Panc1 (cell line): ENCODE measurements at regions not wholly inside any gene's neighbourhood (a gene's known extent, or its start where the extent isn't known, plus 50 kb on each side); places are given as distances from the start of the nearest gene placed in this dataset.

Experiments used
- ATAC-seq: fragments of 200-7000 bp; cut with Tn5 transposase; 2 replicates; pipeline ENCODE4 v1.9.1; 2020; ENCODE audit warnings: mild to moderate bottlenecking, moderate library complexity
- BruUV-seq: library from RNA; stranded (reverse); fragments of 400-500 nt; replicated peaks from 2 replicates; lab custom pipeline; 2021; lab: Mats Ljungman, UMichigan
- CTCF ChIA-PET: fragments of 300-600 bp; sonication (Branson Sonifier 250); formaldehyde crosslinking; loops from one replicate; lab custom pipeline; 2022; ENCODE audit warnings: antibody characterized with exemption; lab: Charles Lee
- POLR2A ChIA-PET: fragments of 300-600 bp; sonication (Branson Sonifier 250); formaldehyde crosslinking; loops from one replicate; lab custom pipeline; 2022; ENCODE audit warnings: antibody characterized with exemption; lab: Charles Lee
- DNase-seq: peaks from one replicate; pipeline ENCODE4 v3.0.0-alpha.2; 2010; ENCODE audit warnings: low read depth, low spot score
- H3K27ac ChIP-seq: 2 replicates; pipeline ENCODE4 v1.5.1; 2011; ENCODE audit warnings: mild to moderate bottlenecking, low read length, inconsistent platforms
- H3K27me3 ChIP-seq: fragments of 200-500 bp; sonication (Bioruptor generic); 2 replicates; pipeline ENCODE4 v1.6.0; 2014; ENCODE audit warnings: low read length, inconsistent platforms; ENCODE audit not compliant: control insufficient read depth, insufficient read depth
- H3K36me3 ChIP-seq: fragments of 200-500 bp; sonication (Bioruptor generic); 2 replicates; pipeline ENCODE4 v1.5.1; 2014; ENCODE audit warnings: inconsistent platforms, mild to moderate bottlenecking, low read length, moderate library complexity; ENCODE audit not compliant: control insufficient read depth, insufficient read depth
- H3K4me1 ChIP-seq: 2 replicates; pipeline ENCODE4 v1.5.1; 2011; ENCODE audit warnings: inconsistent platforms, mild to moderate bottlenecking, low read length, moderate library complexity; ENCODE audit not compliant: control insufficient read depth, insufficient read depth
- H3K4me3 ChIP-seq, 2 experiments: 2 replicates each; pipeline ENCODE4 v1.5.1; 2011 to 2012; ENCODE audit warnings: low read depth in 2 of 2, low read length in 2 of 2, mild to moderate bottlenecking in 2 of 2, inconsistent platforms in 1 of 2, moderate library complexity in 1 of 2
- H3K9me3 ChIP-seq: fragments of 200-500 bp; sonication (Bioruptor generic); 2 replicates; pipeline ENCODE4 v1.5.1; 2014; ENCODE audit warnings: low read depth, mild to moderate bottlenecking, inconsistent platforms, low read length, moderate library complexity; ENCODE audit not compliant: control insufficient read depth, insufficient read depth
- CTCF ChIP-seq: fragments of 450-650 bp; IDR thresholded peaks from 2 replicates; pipeline ENCODE4 v1.5.1; 2017; ENCODE audit warnings: mild to moderate bottlenecking
- POLR2AphosphoS5 ChIP-seq: IDR thresholded peaks from 2 replicates; pipeline ENCODE4 v1.6.1; 2012; ENCODE audit warnings: mild to moderate bottlenecking, low read depth, low read length, moderate library complexity
- REST ChIP-seq, 2 experiments: IDR thresholded peaks; 2 replicates each; pipeline ENCODE4 v1.6.1; 2011 to 2012; ENCODE audit warnings: low read depth in 2 of 2, control low read depth in 1 of 2, low read length in 1 of 2, mild to moderate bottlenecking in 1 of 2, moderate library complexity in 1 of 2; ENCODE audit not compliant: insufficient read depth in 1 of 2
- SIN3A ChIP-seq: IDR thresholded peaks from 2 replicates; pipeline ENCODE4 v1.6.1; 2012; ENCODE audit warnings: low read depth, mild to moderate bottlenecking, low read length, moderate library complexity, borderline replicate concordance; ENCODE audit not compliant: insufficient read depth
- TCF7L2 ChIP-seq: IDR thresholded peaks from 2 replicates; pipeline ENCODE4 v1.6.1; 2011; ENCODE audit warnings: mild to moderate bottlenecking, low read depth, low read length, inconsistent platforms
- in situ Hi-C: cut with HindIII; loops from 2 replicates; pipeline ENCODE4 v1.10.0; 2016; ENCODE audit warnings: low sequenced_read_pairs, low pct_unique_long_range_greater_than_20kb
- intact Hi-C: fragments of 100-400 bp; cut with micrococcal nuclease; formaldehyde crosslinking; loops from one replicate; pipeline ENCODE4 v1.10.0; 2022; ENCODE audit not compliant: unreplicated experiment

DNA sequence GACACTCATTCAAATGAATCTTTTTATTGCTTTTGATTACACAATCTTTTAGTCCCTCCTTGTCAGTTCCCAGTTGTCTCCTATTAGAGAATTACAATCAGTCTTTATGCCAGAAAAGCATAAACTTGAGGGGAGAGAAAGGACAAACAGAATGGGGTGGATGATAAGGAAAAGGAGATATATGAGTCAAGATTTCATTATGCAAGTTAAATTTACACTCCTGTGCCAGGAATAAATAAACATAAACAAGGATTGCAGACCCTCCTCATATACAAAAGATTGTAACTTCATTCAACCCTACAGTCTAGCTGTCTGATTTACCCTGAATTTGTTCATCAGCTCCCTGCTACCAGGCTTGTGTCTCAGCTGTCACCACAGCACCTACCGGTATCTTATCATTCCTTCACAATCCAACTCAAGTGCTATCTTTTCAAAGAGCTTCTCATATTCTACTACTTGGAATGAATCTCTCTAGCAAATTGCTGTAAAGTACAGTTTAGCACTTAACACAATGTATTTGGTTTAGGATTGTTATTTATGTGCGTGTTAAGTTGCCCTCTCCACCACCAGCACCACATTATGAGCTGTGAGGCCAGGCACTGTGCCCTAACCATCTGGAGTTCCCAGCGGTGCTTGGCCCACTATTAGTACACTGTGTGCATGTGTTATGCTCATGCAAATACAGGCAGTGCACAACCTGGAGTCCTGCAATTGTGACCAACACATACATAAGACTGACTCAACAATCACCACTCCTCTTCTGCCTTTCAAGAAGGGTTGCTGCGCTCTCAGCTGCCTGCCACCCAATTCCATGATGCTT, 504.1 kb downstream of the TBL1XR1 start:
- TF ChIP-seq TCF7L2 (no peak), POLR2AphosphoS5 (no peak), REST (IDR thresholded peaks at IDR 0.05; ENCODE audit: insufficient read depth in 1 of 2, low read depth in 2 of 2, low read length in 1 of 2) (no peak), CTCF (no peak), SIN3A (no peak)
- ChIA-PET CTCF (no interaction called here), POLR2A (no interaction called here)
- DNase-seq = no peak
- H3K4me3 ChIP-seq = no peak overlapping the region
- no peaks in the 10 kb centered on the region for H3K27me3 ChIP-seq
- intact Hi-C loops = no loop called here
- no TSS peak for BruUV-seq
- H3K27ac ChIP-seq = no peak overlapping the region
- no peaks in the 10 kb centered on the region for H3K36me3 ChIP-seq
- no peaks in the 10 kb centered on the region for H3K9me3 ChIP-seq
- ATAC-seq = no peak
- no peaks in the 10 kb centered on the region for H3K4me1 ChIP-seq
- in situ Hi-C loops = no loop called here

- Histone ChIP-seq H3K36me3 (no peaks in the 10 kb centered on the region), H3K4me3 (no peak overlapping the region), H3K27ac (no peak overlapping the region), H3K4me1 (no peaks in the 10 kb centered on the region), H3K27me3 (no peaks in the 10 kb centered on the region), H3K9me3 (no peaks in the 10 kb centered on the region)
- no peak for TF ChIP-seq POLR2AphosphoS5
- no peak for TF ChIP-seq SIN3A
- no peak for TF ChIP-seq TCF7L2
- TF ChIP-seq CTCF = no peak
- ChIA-PET CTCF (no interaction called here), POLR2A (no interaction called here)
- no TSS peak for BruUV-seq
- intact Hi-C loops (no loop called here), in situ Hi-C loops (no loop called here)
- DNase-seq (no peak), ATAC-seq (no peak)
Measured at GRCh38 chr3:176692199-176692965, 504.9 kb downstream of the TBL1XR1 start.
